Lung (tissue), 11 donors: ENCODE measurements at regions not wholly inside any gene's neighbourhood (a gene's known extent, or its start where the extent isn't known, plus 50 kb on each side); places are given as distances from the start of the nearest gene placed in this dataset.

ENCODE experiments used
- ATAC-seq: fragments of 200-7000 bp; cut with Tn5 transposase; one replicate; pipeline ENCODE4 v1.9.1; 2020; ENCODE audit warnings: moderate number of reproducible peaks; ENCODE audit not compliant: insufficient read depth, low FRiP score
- DNase-seq, 3 donors: peaks; one replicate each; pipeline ENCODE4 v3.0.0-alpha.2; 2013 to 2017
- H3K27ac ChIP-seq, 2 donors: one replicate each; pipeline ENCODE4 v1.5.1; 2013; ENCODE audit warnings: mild to moderate bottlenecking in 2 of 2, moderate library complexity in 2 of 2, control low read depth in 1 of 2, inconsistent platforms in 1 of 2, low read depth in 1 of 2, low read length in 1 of 2
- H3K27me3 ChIP-seq, 3 donors: one replicate each; pipeline ENCODE4 v1.5.1; 2013; ENCODE audit warnings: low read length in 2 of 3; ENCODE audit not compliant: control insufficient read depth in 3 of 3, insufficient read depth in 3 of 3
- H3K36me3 ChIP-seq, 4 donors: one replicate each; pipeline ENCODE4 v1.5.1; 2013; ENCODE audit warnings: low read length in 4 of 4, mild to moderate bottlenecking in 1 of 4, moderate library complexity in 1 of 4; ENCODE audit not compliant: control insufficient read depth in 4 of 4, insufficient read depth in 4 of 4
- H3K4me1 ChIP-seq, 5 donors: one replicate each; pipeline ENCODE4 v1.5.1; 2013; ENCODE audit warnings: low read length in 5 of 5, mild to moderate bottlenecking in 2 of 5, moderate library complexity in 1 of 5; ENCODE audit not compliant: control insufficient read depth in 5 of 5, insufficient read depth in 5 of 5
- H3K4me3 ChIP-seq: one replicate; pipeline ENCODE4 v1.5.1; 2013; ENCODE audit warnings: mild to moderate bottlenecking, control low read depth, moderate library complexity
- H3K9ac ChIP-seq, 2 donors: one replicate each; pipeline ENCODE4 v1.5.1; 2013; ENCODE audit warnings: low read length in 2 of 2, control low read depth in 1 of 2; ENCODE audit not compliant: insufficient read depth in 1 of 2
- H3K9me3 ChIP-seq, 4 donors: one replicate each; pipeline ENCODE4 v1.5.1; 2013; ENCODE audit warnings: low read length in 3 of 4, mild to moderate bottlenecking in 1 of 4, moderate library complexity in 1 of 4; ENCODE audit not compliant: control insufficient read depth in 4 of 4, insufficient read depth in 3 of 4
- WGBS, 2 donors: extraction: QIAGEN DNeasy Blood & Tissue Kit; methylation state at CpG; one replicate each; pipeline ENCODE4 v1.1.7; 2013; 5-methylcytosine and 5-hydroxymethylcytosine counted together
- TF ChIP-seq, protein P1 (sequence below): IDR thresholded peaks from 2 replicates; pipeline ENCODE4 v1.5.1; 2012; ENCODE audit warnings: mild to moderate bottlenecking; ENCODE audit errors: control extremely low read depth, extremely low read depth
- donor health status: control.
- donor health status: control.
- donor health status: Bipolar disorder and iron deficiency.
- donor health status: healthy.
- donor health status: DM: yes; HTN: yes; CAD: no.

- Histone ChIP-seq H3K4me3 (no peak overlapping the region), H3K9ac (no peak overlapping the region), H3K27me3 (no peaks in the 10 kb centered on the region), H3K4me1 (peaks cover 0 to 5% (median 0%) of the 10 kb centered on the region in 5 donors), H3K27ac (no peak overlapping the region), H3K9me3 (no peaks in the 10 kb centered on the region), H3K36me3 (no peaks in the 10 kb centered on the region)
- 30 to 62% methylated on average over 2 of the region's 2 CpGs for WGBS, 2 donors
- DNase-seq (no peak), ATAC-seq (no peak)
- TF ChIP-seq, protein P1, sequence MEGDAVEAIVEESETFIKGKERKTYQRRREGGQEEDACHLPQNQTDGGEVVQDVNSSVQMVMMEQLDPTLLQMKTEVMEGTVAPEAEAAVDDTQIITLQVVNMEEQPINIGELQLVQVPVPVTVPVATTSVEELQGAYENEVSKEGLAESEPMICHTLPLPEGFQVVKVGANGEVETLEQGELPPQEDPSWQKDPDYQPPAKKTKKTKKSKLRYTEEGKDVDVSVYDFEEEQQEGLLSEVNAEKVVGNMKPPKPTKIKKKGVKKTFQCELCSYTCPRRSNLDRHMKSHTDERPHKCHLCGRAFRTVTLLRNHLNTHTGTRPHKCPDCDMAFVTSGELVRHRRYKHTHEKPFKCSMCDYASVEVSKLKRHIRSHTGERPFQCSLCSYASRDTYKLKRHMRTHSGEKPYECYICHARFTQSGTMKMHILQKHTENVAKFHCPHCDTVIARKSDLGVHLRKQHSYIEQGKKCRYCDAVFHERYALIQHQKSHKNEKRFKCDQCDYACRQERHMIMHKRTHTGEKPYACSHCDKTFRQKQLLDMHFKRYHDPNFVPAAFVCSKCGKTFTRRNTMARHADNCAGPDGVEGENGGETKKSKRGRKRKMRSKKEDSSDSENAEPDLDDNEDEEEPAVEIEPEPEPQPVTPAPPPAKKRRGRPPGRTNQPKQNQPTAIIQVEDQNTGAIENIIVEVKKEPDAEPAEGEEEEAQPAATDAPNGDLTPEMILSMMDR = no peak
These were observed 451.2 kb upstream of the TLE4 start for GRCh38 chr9:79120533-79120932.

- peak in 1 of 3 donors; percentile 23 for DNase-seq
- H3K27ac ChIP-seq = no peak overlapping the region
- H3K36me3 ChIP-seq = no peaks in the 10 kb centered on the region
- H3K9ac ChIP-seq = no peak overlapping the region
- WGBS, 2 donors = 40 to 67% methylated on average over 2 of the region's 2 CpGs
- H3K4me1 ChIP-seq = peaks cover 0 to 5% (median 0%) of the 10 kb centered on the region in 5 donors
- ATAC-seq = no peak
- no peaks in the 10 kb centered on the region for H3K9me3 ChIP-seq
- no peak overlapping the region for H3K4me3 ChIP-seq
- no peaks in the 10 kb centered on the region for H3K27me3 ChIP-seq
- TF ChIP-seq, protein P1 = no peak
These were observed 450.8 kb upstream of the TLE4 start for GRCh38 chr9:79120941-79121340.

DNA sequence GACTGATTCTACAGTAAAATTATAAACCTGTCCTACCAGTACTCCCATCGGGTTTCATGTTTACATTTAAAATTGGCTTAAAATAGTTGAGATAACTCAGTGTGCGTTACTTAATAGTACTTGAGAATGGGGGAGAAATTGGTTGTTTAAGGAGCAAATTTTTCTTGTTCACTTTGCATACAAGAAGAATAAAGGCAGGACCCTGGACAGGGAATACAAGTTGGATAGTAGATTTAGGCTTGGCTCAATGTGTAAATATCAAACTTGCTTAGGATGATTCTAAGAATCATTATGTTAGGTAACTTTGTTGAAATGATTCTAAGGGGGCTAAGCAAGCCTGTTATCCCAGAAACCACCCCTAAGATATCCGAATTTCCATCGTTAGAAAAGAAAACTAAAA is 448.4 kb upstream of the TLE4 start:
- no peaks in the 10 kb centered on the region for H3K27me3 ChIP-seq
- H3K27ac ChIP-seq = no peak overlapping the region
- no peak overlapping the region for H3K4me3 ChIP-seq
- 74 to 89% methylated on average over 4 of the region's 4 CpGs for WGBS, 2 donors
- ATAC-seq (no peak), DNase-seq (peak in 2 of 3 donors; percentile 19 to 67)
- H3K9ac ChIP-seq = no peak overlapping the region
- peaks cover 0 to 5% (median 0%) of the 10 kb centered on the region in 5 donors for H3K4me1 ChIP-seq
- TF ChIP-seq, protein P1 = no peak
- H3K36me3 ChIP-seq = no peaks in the 10 kb centered on the region
- H3K9me3 ChIP-seq = peaks cover 0 to 2% (median 0%) of the 10 kb centered on the region in 4 donors

DNA sequence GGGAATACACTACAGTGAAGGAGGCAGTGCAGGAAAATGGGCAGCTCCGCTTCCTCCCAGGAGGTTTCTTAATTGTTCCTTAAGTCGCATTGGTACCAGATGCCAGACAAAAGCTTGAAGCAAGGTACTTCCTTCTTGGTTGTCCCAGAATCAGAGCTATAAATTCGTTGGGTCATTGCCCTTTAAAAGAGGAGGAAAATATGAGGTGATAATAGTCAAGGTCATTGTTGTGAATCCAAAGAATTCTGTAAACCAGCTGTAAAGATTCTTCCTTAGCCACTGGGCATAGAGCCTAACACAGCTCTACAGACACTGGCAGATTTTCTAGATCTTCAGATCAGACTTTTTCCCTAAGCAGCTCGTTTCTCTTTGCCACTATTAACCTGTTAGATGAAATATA is 444.1 kb upstream of the TLE4 start:
- Histone ChIP-seq H3K4me1 (peaks cover 0 to 18% (median 0%) of the 10 kb centered on the region in 5 donors), H3K36me3 (no peaks in the 10 kb centered on the region), H3K9ac (no peak overlapping the region), H3K4me3 (no peak overlapping the region), H3K27me3 (peaks cover 0 to 5% (median 0%) of the 10 kb centered on the region in 3 donors), H3K9me3 (peaks cover 0 to 2% (median 0%) of the 10 kb centered on the region in 4 donors), H3K27ac (no peak overlapping the region)
- TF ChIP-seq, protein P1 = no peak
- 51 to 55% methylated on average over 4 of the region's 4 CpGs for WGBS, 2 donors
- ATAC-seq (no peak), DNase-seq (no peak)
